HUES64 (cell line): ENCODE measurements at regions not wholly inside any gene's neighbourhood (a gene's known extent, or its start where the extent isn't known, plus 50 kb on each side); places are given as distances from the start of the nearest gene placed in this dataset.

Experiments used
- H3K27ac ChIP-seq: 2 replicates; pipeline ENCODE4 v1.7.0; 2013; ENCODE audit warnings: low read depth, low read length, inconsistent platforms
- H3K27me3 ChIP-seq: 2 replicates; pipeline ENCODE4 v1.6.1; 2013; ENCODE audit warnings: mild to moderate bottlenecking, low read length; ENCODE audit not compliant: insufficient read depth
- H3K36me3 ChIP-seq: 2 replicates; pipeline ENCODE4 v1.6.1; 2013; ENCODE audit warnings: mild to moderate bottlenecking, low read length; ENCODE audit not compliant: insufficient read depth
- H3K4me1 ChIP-seq: 2 replicates; pipeline ENCODE4 v1.6.1; 2013; ENCODE audit warnings: mild to moderate bottlenecking, low read length, moderate library complexity; ENCODE audit not compliant: insufficient read depth
- H3K4me3 ChIP-seq: 2 replicates; pipeline ENCODE4 v1.5.1; 2013; ENCODE audit warnings: mild to moderate bottlenecking, low read length, moderate library complexity
- H3K9ac ChIP-seq: 2 replicates; pipeline ENCODE4 v1.6.1; 2013; ENCODE audit warnings: mild to moderate bottlenecking, low read depth, low read length
- H3K9me3 ChIP-seq: 2 replicates; pipeline ENCODE4 v1.6.1; 2013; ENCODE audit warnings: low read depth, low read length; ENCODE audit not compliant: insufficient read depth
- WGBS: fragments of 150-250, 120-280 bp; methylation state at CpG from one replicate; pipeline ENCODE4 v1.1.7; 2013; ENCODE audit warnings: missing lambda C conversion rate; 5-methylcytosine and 5-hydroxymethylcytosine counted together

GRCh38 chr5:34511481-34511880, 144.6 kb upstream of the RAI14 start:
- peaks cover 4% of the 10 kb centered on the region; the same call in 1 of the 2 replicates for H3K4me1 ChIP-seq
- H3K4me3 ChIP-seq: no peak overlapping the region
- WGBS: 100% methylated on average over 1 of the region's 1 CpG
- no peaks in the 10 kb centered on the region for H3K36me3 ChIP-seq
- H3K9me3 ChIP-seq: no peaks in the 10 kb centered on the region
- no peak overlapping the region for H3K27ac ChIP-seq
- no peaks in the 10 kb centered on the region for H3K27me3 ChIP-seq
- H3K9ac ChIP-seq: no peak overlapping the region

- Histone ChIP-seq H3K27ac (no peak overlapping the region), H3K4me3 (no peak overlapping the region), H3K9ac (no peak overlapping the region), H3K4me1 (peaks cover 4% of the 10 kb centered on the region; the same call in 1 of the 2 replicates), H3K36me3 (no peaks in the 10 kb centered on the region), H3K9me3 (no peaks in the 10 kb centered on the region), H3K27me3 (no peaks in the 10 kb centered on the region)
- WGBS: 73% methylated on average over 2 of the region's 2 CpGs
Observed at GRCh38 chr5:34511915-34512314, 144.2 kb upstream of the RAI14 start.

GRCh38 chr5:34516166-34516565, 140.0 kb upstream of the RAI14 start:
- Histone ChIP-seq H3K36me3 (no peaks in the 10 kb centered on the region), H3K27ac (no peak overlapping the region), H3K4me1 (peaks cover 4% of the 10 kb centered on the region; the same call in 1 of the 2 replicates), H3K4me3 (no peak overlapping the region), H3K9me3 (no peaks in the 10 kb centered on the region), H3K9ac (no peak overlapping the region), H3K27me3 (no peaks in the 10 kb centered on the region)
- WGBS: 100% methylated on average over 1 of the region's 1 CpG

- Histone ChIP-seq H3K4me1 (peaks cover 6% of the 10 kb centered on the region), H3K9ac (no peak overlapping the region), H3K4me3 (no peak overlapping the region), H3K9me3 (no peaks in the 10 kb centered on the region), H3K27ac (no peak overlapping the region), H3K36me3 (no peaks in the 10 kb centered on the region), H3K27me3 (no peaks in the 10 kb centered on the region)
- WGBS: 93% methylated on average over 6 of the region's 6 CpGs
Observed at GRCh38 chr5:34516686-34517085, 139.4 kb upstream of the RAI14 start.

GRCh38 chr5:34517249-34517648, 138.9 kb upstream of the RAI14 start:
- no peak overlapping the region for H3K9ac ChIP-seq
- no peaks in the 10 kb centered on the region for H3K9me3 ChIP-seq
- peaks cover 8% of the 10 kb centered on the region for H3K4me1 ChIP-seq
- no peak overlapping the region for H3K27ac ChIP-seq
- H3K36me3 ChIP-seq: no peaks in the 10 kb centered on the region
- H3K27me3 ChIP-seq: no peaks in the 10 kb centered on the region
- WGBS: 65% methylated on average over 2 of the region's 2 CpGs
- no peak overlapping the region for H3K4me3 ChIP-seq

- WGBS: 76% methylated on average over 2 of the region's 3 CpGs
- Histone ChIP-seq H3K27me3 (no peaks in the 10 kb centered on the region), H3K9me3 (no peaks in the 10 kb centered on the region), H3K4me1 (peaks cover 21% of the 10 kb centered on the region), H3K4me3 (no peak overlapping the region), H3K36me3 (no peaks in the 10 kb centered on the region), H3K9ac (no peak overlapping the region), H3K27ac (no peak overlapping the region)
Observed at GRCh38 chr5:34519489-34520220, 136.5 kb upstream of the RAI14 start.

- H3K4me3 ChIP-seq: no peak overlapping the region
- WGBS: 91% methylated on average over 8 of the region's 8 CpGs
- no peaks in the 10 kb centered on the region for H3K36me3 ChIP-seq
- no peak overlapping the region for H3K9ac ChIP-seq
- H3K27me3 ChIP-seq: no peaks in the 10 kb centered on the region
- peak overlapping the region; percentile 86 for H3K27ac ChIP-seq
- peaks cover 21% of the 10 kb centered on the region for H3K4me1 ChIP-seq
- H3K9me3 ChIP-seq: no peaks in the 10 kb centered on the region
Observed at GRCh38 chr5:34521628-34522290, 134.4 kb upstream of the RAI14 start.

GRCh38 chr5:34522599-34523386, 133.3 kb upstream of the RAI14 start:
- no peak overlapping the region for H3K9ac ChIP-seq
- no peaks in the 10 kb centered on the region for H3K36me3 ChIP-seq
- peaks cover 21% of the 10 kb centered on the region for H3K4me1 ChIP-seq
- H3K27me3 ChIP-seq: no peaks in the 10 kb centered on the region
- WGBS: 36% methylated on average over 11 of the region's 11 CpGs
- H3K4me3 ChIP-seq: no peak overlapping the region
- no peaks in the 10 kb centered on the region for H3K9me3 ChIP-seq
- H3K27ac ChIP-seq: peak overlapping the region; percentile 86

GRCh38 chr5:34523387-34523726, 132.8 kb upstream of the RAI14 start:
- H3K9me3 ChIP-seq: no peaks in the 10 kb centered on the region
- H3K27ac ChIP-seq: no peak overlapping the region
- 0% methylated on average over 1 of the region's 1 CpG for WGBS

GRCh38 chr5:34524123-34524522, 132.0 kb upstream of the RAI14 start:
- no peaks in the 10 kb centered on the region for H3K27me3 ChIP-seq
- H3K9ac ChIP-seq: no peak overlapping the region
- no peaks in the 10 kb centered on the region for H3K9me3 ChIP-seq
- no peaks in the 10 kb centered on the region for H3K36me3 ChIP-seq
- H3K27ac ChIP-seq: no peak overlapping the region
- whole genome bisulfite sequencing: 100% methylated on average over 1 of the region's 1 CpG
- H3K4me1 ChIP-seq: peaks cover 21% of the 10 kb centered on the region
- no peak overlapping the region for H3K4me3 ChIP-seq

More at GRCh38 chr5:34523387-34523726, 132.8 kb upstream of the RAI14 start:
- no peaks in the 10 kb centered on the region for H3K36me3 ChIP-seq
- H3K9ac ChIP-seq: no peak overlapping the region
- no peak overlapping the region for H3K4me3 ChIP-seq
- H3K4me1 ChIP-seq: peaks cover 21% of the 10 kb centered on the region
- no peaks in the 10 kb centered on the region for H3K27me3 ChIP-seq

- Histone ChIP-seq H3K9ac (no peak overlapping the region), H3K27me3 (no peaks in the 10 kb centered on the region), H3K4me1 (peaks cover 21% of the 10 kb centered on the region), H3K4me3 (no peak overlapping the region), H3K27ac (no peak overlapping the region), H3K9me3 (no peaks in the 10 kb centered on the region), H3K36me3 (no peaks in the 10 kb centered on the region)
- 90% methylated on average over 6 of the region's 6 CpGs for WGBS
Observed at GRCh38 chr5:34525761-34526160, 130.4 kb upstream of the RAI14 start.
